ENCODE measurements at regions not wholly inside any gene's neighbourhood (a gene's known extent, or its start where the extent isn't known, plus 50 kb on each side); places are given as distances from the start of the nearest gene placed in this dataset.

DNA sequence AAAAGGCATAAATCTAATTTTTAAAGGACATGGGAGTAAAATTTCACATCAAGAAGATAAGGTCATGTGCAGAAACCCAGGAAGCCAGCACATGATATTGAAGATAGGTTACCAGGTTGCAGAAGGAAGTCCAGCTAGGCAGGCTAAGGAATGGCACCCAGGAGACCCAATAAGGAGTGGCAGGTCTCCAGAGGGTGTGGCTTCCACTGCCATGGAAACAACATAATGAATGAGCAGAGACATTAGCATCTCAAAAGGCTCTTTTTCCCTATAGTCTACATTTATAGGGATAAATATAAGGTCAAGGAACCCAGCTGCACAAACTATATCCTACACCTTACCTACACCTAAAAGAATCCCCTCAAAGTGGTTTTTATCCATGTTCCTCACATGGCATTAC lies 275.9 kb downstream of the RPS29 start:
- DNase-seq (ENCODE audit: low spot score) = no peak
- TF ChIP-seq, protein P1, sequence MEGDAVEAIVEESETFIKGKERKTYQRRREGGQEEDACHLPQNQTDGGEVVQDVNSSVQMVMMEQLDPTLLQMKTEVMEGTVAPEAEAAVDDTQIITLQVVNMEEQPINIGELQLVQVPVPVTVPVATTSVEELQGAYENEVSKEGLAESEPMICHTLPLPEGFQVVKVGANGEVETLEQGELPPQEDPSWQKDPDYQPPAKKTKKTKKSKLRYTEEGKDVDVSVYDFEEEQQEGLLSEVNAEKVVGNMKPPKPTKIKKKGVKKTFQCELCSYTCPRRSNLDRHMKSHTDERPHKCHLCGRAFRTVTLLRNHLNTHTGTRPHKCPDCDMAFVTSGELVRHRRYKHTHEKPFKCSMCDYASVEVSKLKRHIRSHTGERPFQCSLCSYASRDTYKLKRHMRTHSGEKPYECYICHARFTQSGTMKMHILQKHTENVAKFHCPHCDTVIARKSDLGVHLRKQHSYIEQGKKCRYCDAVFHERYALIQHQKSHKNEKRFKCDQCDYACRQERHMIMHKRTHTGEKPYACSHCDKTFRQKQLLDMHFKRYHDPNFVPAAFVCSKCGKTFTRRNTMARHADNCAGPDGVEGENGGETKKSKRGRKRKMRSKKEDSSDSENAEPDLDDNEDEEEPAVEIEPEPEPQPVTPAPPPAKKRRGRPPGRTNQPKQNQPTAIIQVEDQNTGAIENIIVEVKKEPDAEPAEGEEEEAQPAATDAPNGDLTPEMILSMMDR (IDR thresholded peaks at IDR 0.05; ENCODE audit: unreplicated experiment) = no peak

DNA sequence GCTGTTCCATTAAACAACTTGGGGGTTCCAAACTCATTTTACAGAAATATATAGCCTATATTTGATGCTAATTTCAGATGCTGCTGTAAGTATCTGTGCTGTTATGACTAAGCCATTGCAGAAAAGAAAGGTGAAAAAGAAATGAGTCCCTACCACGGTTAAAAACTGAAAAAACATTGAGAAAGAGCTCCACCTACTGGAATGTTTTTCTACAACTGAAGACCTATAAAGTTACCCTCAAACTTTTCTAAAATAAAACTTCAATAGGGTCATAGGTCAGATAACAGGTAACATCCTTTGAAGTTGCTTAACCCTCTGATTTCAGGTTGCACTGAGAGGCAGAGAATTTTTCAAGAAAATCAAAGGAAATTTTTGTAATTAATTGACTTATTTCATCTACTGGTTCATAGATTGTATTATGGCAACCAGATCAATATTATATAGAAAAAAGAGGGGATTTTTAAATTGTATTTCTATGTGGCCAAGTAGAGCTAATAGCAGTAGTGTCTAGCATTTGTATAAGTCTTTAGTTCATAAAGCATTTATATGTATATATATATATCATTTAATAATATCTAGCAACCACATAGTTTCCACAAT lies 279.9 kb downstream of the RPS29 start:
- no peak for DNase-seq (ENCODE audit: low spot score)
- Mint-ChIP-seq H3K27ac (ENCODE audit: unreplicated experiment) (no peak overlapping the region), H3K4me1 (ENCODE audit: unreplicated experiment) (no peaks in the 10 kb centered on the region), H3K36me3 (ENCODE audit: low read depth, unreplicated experiment) (no peaks in the 10 kb centered on the region), H3K4me3 (ENCODE audit: unreplicated experiment) (no peak overlapping the region), H3K9me3 (ENCODE audit: unreplicated experiment) (no peaks in the 10 kb centered on the region), H3K27me3 (ENCODE audit: unreplicated experiment) (peaks cover 2% of the 10 kb centered on the region)
- TF ChIP-seq, protein P1 (IDR thresholded peaks at IDR 0.05; ENCODE audit: unreplicated experiment) = peak; percentile 77

More for the DNA sequence above, 275.9 kb downstream of the RPS29 start:
- Mint-ChIP-seq H3K9me3 (ENCODE audit: unreplicated experiment) (no peaks in the 10 kb centered on the region), H3K4me3 (ENCODE audit: unreplicated experiment) (no peak overlapping the region), H3K27ac (ENCODE audit: unreplicated experiment) (no peak overlapping the region), H3K4me1 (ENCODE audit: unreplicated experiment) (no peaks in the 10 kb centered on the region), H3K27me3 (ENCODE audit: unreplicated experiment) (no peaks in the 10 kb centered on the region), H3K36me3 (ENCODE audit: low read depth, unreplicated experiment) (no peaks in the 10 kb centered on the region)

GRCh38 chr14:49303946-49304516 lies 282.1 kb downstream of the RPS29 start:
- H3K4me1 Mint-ChIP-seq (ENCODE audit: unreplicated experiment) = no peaks in the 10 kb centered on the region
- TF ChIP-seq, protein P1 (IDR thresholded peaks at IDR 0.05; ENCODE audit: unreplicated experiment) = no peak
- H3K36me3 Mint-ChIP-seq (ENCODE audit: low read depth, unreplicated experiment) = no peaks in the 10 kb centered on the region
- H3K27me3 Mint-ChIP-seq (ENCODE audit: unreplicated experiment) = peaks cover 2% of the 10 kb centered on the region
- H3K9me3 Mint-ChIP-seq (ENCODE audit: unreplicated experiment) = no peaks in the 10 kb centered on the region
- no peak overlapping the region for H3K4me3 Mint-ChIP-seq (ENCODE audit: unreplicated experiment)
- DNase-seq (ENCODE audit: low spot score) = peak; percentile 68
- no peak overlapping the region for H3K27ac Mint-ChIP-seq (ENCODE audit: unreplicated experiment)

DNA sequence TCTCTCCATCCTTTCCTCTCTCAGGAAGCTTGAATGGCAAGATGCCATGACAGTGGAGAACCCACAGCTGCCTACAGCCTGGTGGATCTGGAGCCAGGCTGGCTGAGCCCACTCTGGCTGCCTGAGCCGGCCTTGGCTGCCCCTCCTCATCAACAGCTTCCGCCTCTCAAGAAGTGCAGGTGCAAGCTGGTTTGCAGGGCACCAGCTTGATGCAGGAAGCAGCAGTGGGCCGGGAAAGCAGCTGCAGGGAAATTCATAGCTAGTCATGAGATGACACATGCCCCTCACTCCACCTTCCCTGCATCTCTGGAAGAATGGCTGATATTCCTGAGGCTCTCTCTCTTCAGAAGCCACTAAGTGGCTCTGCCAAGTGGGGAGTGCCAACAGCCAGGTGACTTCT lies 289.1 kb downstream of the RPS29 start:
- H3K27me3 Mint-ChIP-seq (ENCODE audit: unreplicated experiment) = peaks cover 2% of the 10 kb centered on the region
- H3K27ac Mint-ChIP-seq (ENCODE audit: unreplicated experiment) = no peak overlapping the region
- TF ChIP-seq, protein P1 (IDR thresholded peaks at IDR 0.05; ENCODE audit: unreplicated experiment) = no peak
- no peak for DNase-seq (ENCODE audit: low spot score)
- peaks cover 15% of the 10 kb centered on the region for H3K4me1 Mint-ChIP-seq (ENCODE audit: unreplicated experiment)
- H3K4me3 Mint-ChIP-seq (ENCODE audit: unreplicated experiment) = no peak overlapping the region
- no peaks in the 10 kb centered on the region for H3K9me3 Mint-ChIP-seq (ENCODE audit: unreplicated experiment)
- no peaks in the 10 kb centered on the region for H3K36me3 Mint-ChIP-seq (ENCODE audit: low read depth, unreplicated experiment)

DNA sequence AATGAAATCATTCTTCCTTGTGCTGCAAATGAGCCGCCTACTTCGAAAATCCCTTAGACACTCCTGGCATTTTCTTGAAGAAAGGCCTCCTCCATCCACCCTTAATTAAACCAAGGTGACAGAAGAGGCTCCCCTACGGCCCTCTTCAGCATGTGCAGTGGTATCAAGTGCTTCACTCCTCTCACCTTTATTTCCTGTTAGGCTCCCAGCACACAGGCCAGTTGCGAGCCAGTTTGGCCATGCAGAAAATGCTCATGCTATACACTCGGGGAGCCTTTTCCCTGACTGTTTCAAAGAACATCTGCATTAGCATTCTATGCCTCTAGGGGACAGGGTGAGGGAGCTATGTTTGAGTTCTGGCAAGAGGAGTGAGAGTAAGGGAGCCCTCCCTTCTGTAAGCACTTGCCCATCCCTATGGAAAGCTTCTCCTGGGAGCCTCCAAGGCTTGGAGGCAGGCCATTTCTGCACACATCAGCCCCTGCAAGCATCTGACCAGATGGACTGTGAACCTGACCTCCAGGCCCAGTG lies 291.5 kb downstream of the RPS29 start:
- peaks cover 2% of the 10 kb centered on the region for H3K27me3 Mint-ChIP-seq (ENCODE audit: unreplicated experiment)
- H3K9me3 Mint-ChIP-seq (ENCODE audit: unreplicated experiment) = no peaks in the 10 kb centered on the region
- H3K4me1 Mint-ChIP-seq (ENCODE audit: unreplicated experiment) = peaks cover 15% of the 10 kb centered on the region
- no peaks in the 10 kb centered on the region for H3K36me3 Mint-ChIP-seq (ENCODE audit: low read depth, unreplicated experiment)
- no peak for DNase-seq (ENCODE audit: low spot score)
- TF ChIP-seq, protein P1 (IDR thresholded peaks at IDR 0.05; ENCODE audit: unreplicated experiment) = no peak
- H3K27ac Mint-ChIP-seq (ENCODE audit: unreplicated experiment) = no peak overlapping the region
- H3K4me3 Mint-ChIP-seq (ENCODE audit: unreplicated experiment) = no peak overlapping the region

Measured in endothelial cell (in vitro differentiated cells).